ENCODE measurements at regions not wholly inside any gene's neighbourhood (a gene's known extent, or its start where the extent isn't known, plus 50 kb on each side); places are given as distances from the start of the nearest gene placed in this dataset.

- TF ChIP-seq, protein P1, sequence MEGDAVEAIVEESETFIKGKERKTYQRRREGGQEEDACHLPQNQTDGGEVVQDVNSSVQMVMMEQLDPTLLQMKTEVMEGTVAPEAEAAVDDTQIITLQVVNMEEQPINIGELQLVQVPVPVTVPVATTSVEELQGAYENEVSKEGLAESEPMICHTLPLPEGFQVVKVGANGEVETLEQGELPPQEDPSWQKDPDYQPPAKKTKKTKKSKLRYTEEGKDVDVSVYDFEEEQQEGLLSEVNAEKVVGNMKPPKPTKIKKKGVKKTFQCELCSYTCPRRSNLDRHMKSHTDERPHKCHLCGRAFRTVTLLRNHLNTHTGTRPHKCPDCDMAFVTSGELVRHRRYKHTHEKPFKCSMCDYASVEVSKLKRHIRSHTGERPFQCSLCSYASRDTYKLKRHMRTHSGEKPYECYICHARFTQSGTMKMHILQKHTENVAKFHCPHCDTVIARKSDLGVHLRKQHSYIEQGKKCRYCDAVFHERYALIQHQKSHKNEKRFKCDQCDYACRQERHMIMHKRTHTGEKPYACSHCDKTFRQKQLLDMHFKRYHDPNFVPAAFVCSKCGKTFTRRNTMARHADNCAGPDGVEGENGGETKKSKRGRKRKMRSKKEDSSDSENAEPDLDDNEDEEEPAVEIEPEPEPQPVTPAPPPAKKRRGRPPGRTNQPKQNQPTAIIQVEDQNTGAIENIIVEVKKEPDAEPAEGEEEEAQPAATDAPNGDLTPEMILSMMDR (conservative IDR thresholded peaks at IDR 0.05; ENCODE audit: low read length): no peak
- no peak for TF ChIP-seq EZH2phosphoT487 (IDR thresholded peaks at IDR 0.05; ENCODE audit: borderline replicate concordance, low read depth, low read length)
These were observed 458.4 kb upstream of the BTBD3 start for GRCh38 chr20:11459090-11459890.
